ENCODE measurements at regions not wholly inside any gene's neighbourhood (a gene's known extent, or its start where the extent isn't known, plus 50 kb on each side); places are given as distances from the start of the nearest gene placed in this dataset.

DNA sequence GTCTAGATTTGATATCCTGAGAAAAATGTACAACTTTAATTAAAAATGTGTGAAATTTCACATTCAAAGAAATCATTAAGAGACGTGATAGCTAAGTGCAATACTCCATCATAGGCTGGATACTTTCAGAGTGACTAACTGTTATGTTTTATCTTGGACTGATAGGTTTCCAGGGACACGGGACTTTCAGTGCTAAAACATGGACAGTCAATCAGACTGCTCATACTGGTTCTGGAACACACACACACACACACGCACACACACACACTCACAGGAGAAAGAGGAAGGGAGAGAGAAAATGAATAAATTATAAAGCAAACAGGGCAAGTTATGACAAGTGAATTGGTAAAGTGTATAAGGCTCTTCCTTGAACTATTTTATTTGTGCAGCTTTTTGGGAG lies 955.9 kb downstream of the SLITRK5 start:
- TF ChIP-seq, protein P1, sequence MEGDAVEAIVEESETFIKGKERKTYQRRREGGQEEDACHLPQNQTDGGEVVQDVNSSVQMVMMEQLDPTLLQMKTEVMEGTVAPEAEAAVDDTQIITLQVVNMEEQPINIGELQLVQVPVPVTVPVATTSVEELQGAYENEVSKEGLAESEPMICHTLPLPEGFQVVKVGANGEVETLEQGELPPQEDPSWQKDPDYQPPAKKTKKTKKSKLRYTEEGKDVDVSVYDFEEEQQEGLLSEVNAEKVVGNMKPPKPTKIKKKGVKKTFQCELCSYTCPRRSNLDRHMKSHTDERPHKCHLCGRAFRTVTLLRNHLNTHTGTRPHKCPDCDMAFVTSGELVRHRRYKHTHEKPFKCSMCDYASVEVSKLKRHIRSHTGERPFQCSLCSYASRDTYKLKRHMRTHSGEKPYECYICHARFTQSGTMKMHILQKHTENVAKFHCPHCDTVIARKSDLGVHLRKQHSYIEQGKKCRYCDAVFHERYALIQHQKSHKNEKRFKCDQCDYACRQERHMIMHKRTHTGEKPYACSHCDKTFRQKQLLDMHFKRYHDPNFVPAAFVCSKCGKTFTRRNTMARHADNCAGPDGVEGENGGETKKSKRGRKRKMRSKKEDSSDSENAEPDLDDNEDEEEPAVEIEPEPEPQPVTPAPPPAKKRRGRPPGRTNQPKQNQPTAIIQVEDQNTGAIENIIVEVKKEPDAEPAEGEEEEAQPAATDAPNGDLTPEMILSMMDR (IDR thresholded peaks at IDR 0.05) = no peak
- H3K36me3 ChIP-seq = no peaks in the 10 kb centered on the region
- H3K9me3 ChIP-seq = peaks cover 0 to 10% of the 10 kb centered on the region in 2 donors
- H3K27ac ChIP-seq = no peak overlapping the region
- no peaks in the 10 kb centered on the region for H3K4me1 ChIP-seq
- H3K27me3 ChIP-seq = no peaks in the 10 kb centered on the region
- no peak for DNase-seq (ENCODE audit: low spot score)
- no peak overlapping the region for H3K4me3 ChIP-seq

DNA sequence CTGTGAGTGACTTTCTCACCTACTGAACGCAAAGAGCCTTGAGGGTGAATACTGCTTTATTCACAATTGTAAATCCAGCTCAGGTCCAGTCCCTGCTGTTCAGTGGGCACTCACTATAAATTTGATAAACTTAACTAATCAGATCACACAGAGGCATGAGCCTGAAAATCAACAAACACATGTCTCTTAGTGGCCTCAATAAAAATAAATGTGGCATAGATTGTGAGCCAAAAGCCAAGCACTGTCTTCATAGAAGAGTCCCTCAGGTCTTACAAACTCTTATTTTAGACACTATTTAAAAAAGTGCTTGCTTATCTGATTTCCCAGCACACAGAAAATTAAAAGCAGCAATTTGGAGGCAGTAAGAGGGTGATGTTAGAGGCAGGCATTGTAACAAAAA lies 957.7 kb downstream of the SLITRK5 start:
- H3K9me3 ChIP-seq = peaks cover 0 to 9% of the 10 kb centered on the region in 2 donors
- no peak overlapping the region for H3K27ac ChIP-seq
- H3K36me3 ChIP-seq = no peaks in the 10 kb centered on the region
- H3K4me1 ChIP-seq = no peaks in the 10 kb centered on the region
- H3K4me3 ChIP-seq = no peak overlapping the region
- no peaks in the 10 kb centered on the region for H3K27me3 ChIP-seq
- TF ChIP-seq, protein P1 (IDR thresholded peaks at IDR 0.05) = no peak
- DNase-seq (ENCODE audit: low spot score) = no peak

DNA sequence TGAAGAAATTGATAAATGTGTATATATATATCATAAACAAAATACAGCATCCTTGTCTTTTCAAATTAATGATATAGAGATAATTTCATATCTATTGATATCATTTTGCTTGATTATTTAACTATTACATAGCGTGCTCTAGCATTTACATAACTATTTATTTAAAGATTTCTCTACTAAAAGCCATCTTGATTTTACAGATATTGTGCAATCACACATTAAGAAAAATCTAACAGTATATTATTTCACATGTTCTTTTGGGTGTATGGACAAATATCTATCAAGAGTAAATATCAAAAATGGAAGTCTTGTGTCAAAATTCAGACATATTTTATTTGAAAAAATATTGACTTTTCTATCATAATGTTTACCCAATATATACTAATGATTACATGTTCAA lies 966.8 kb downstream of the SLITRK5 start:
- TF ChIP-seq, protein P1 (IDR thresholded peaks at IDR 0.05) = no peak
- no peaks in the 10 kb centered on the region for H3K27me3 ChIP-seq
- no peak overlapping the region for H3K4me3 ChIP-seq
- H3K4me1 ChIP-seq = no peaks in the 10 kb centered on the region
- H3K9me3 ChIP-seq = peaks cover 0 to under 1% of the 10 kb centered on the region in 2 donors
- H3K36me3 ChIP-seq = no peaks in the 10 kb centered on the region
- DNase-seq (ENCODE audit: low spot score) = no peak
- H3K27ac ChIP-seq = no peak overlapping the region

DNA sequence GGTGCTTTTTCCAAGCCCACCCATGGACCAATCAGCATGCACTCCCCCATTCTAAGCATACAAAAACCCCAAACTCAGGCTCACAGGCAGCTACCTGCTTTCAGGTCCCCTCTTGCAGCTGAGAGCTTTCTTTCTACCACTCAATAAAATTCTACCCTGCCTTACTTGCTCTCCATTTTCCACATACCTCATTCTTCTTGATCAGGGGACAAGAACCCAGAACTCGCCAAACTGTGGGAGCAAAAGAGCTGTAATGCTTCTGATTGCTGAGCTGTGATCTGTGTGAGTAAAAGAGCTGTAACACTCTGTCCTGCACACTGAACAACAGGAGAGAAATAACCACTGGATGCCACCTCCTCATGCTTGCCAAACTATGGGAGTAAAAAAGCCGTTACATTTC lies 972.1 kb downstream of the SLITRK5 start:
- no peak overlapping the region for H3K4me3 ChIP-seq
- no peak overlapping the region for H3K27ac ChIP-seq
- TF ChIP-seq, protein P1 (IDR thresholded peaks at IDR 0.05) = no peak
- H3K4me1 ChIP-seq = no peaks in the 10 kb centered on the region
- H3K36me3 ChIP-seq = no peaks in the 10 kb centered on the region
- H3K9me3 ChIP-seq = peaks cover 0 to 14% of the 10 kb centered on the region in 2 donors
- no peaks in the 10 kb centered on the region for H3K27me3 ChIP-seq
- no peak for DNase-seq (ENCODE audit: low spot score)

DNA sequence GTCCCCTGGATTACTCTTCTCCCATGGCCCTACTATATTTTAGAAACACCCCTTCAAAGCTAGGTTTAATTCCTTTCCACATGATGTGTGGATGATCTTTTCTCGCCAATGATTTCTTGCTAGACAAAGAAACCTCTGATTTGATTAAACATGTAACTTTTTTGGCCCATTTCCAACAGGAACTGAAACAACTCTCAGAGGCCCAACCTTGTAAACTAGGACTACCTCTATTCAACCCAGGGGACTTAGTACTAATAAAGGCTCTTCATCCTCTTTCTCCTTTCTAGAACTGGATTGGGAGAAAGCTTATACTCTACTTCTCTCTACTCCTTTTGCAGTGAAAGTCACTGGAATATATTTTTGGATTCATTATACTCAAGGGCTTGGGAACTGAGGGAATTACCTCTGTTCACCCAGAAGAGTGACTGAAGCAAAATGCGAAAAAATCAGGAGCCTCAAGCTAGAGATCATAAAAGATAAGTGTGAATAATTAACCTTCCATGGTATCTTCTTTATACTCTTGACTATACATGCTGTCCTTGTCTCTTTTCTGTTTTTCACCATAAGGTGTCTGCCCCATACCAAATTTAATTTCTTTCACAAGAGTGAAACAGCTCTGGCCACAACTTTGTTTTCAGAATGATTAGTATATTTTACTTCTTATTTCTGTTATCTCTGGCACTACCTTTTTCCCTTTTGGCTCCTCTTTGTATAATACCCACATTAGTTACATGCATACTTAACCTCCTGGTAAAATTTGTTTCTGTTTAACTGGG lies 977.6 kb downstream of the SLITRK5 start:
- Histone ChIP-seq H3K9me3 (peaks cover 0 to 4% of the 10 kb centered on the region in 2 donors), H3K4me3 (no peak overlapping the region), H3K36me3 (no peaks in the 10 kb centered on the region), H3K27me3 (no peaks in the 10 kb centered on the region), H3K4me1 (no peaks in the 10 kb centered on the region), H3K27ac (no peak overlapping the region)
- TF ChIP-seq, protein P1 (IDR thresholded peaks at IDR 0.05) = no peak
- DNase-seq (ENCODE audit: low spot score) = no peak

DNA sequence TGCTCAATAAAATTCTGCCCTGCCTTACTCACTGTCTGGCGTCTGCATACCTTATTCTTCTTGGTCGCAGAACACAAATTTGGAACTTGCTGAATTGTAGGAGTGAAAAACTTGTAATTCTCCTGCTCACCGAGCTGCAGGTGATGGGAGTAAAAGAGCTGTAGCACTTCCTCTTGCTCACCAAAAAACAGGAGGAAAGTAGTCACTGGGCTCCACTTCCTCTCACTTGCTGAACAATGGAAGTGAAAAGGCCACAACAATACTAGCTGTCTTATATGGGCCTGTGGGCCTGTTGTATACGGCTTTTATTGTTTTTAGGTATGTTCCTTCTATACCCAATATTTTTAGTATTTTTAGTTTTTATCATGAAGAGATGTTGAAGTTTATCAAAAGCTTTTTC lies 978.7 kb downstream of the SLITRK5 start:
- H3K36me3 ChIP-seq = no peaks in the 10 kb centered on the region
- H3K4me1 ChIP-seq = no peaks in the 10 kb centered on the region
- no peak for DNase-seq (ENCODE audit: low spot score)
- no peaks in the 10 kb centered on the region for H3K9me3 ChIP-seq
- TF ChIP-seq, protein P1 (IDR thresholded peaks at IDR 0.05) = no peak
- no peaks in the 10 kb centered on the region for H3K27me3 ChIP-seq
- no peak overlapping the region for H3K4me3 ChIP-seq
- H3K27ac ChIP-seq = no peak overlapping the region

Measured in right atrium auricular region (tissue), 2 donors.